ENCODE measurements at regions not wholly inside any gene's neighbourhood (a gene's known extent, or its start where the extent isn't known, plus 50 kb on each side); places are given as distances from the start of the nearest gene placed in this dataset.

GRCh38 chr7:132708470-132708869, 132.2 kb upstream of the PLXNA4 start:
- Histone ChIP-seq H3K27ac (ENCODE audit: low read length) (no peak overlapping the region), H3K36me3 (ENCODE audit: control insufficient read depth, insufficient read depth, low read length) (no peaks in the 10 kb centered on the region), H3K9me3 (ENCODE audit: control insufficient read depth, insufficient read depth, low read depth, low read length) (no peaks in the 10 kb centered on the region), H3K4me3 (ENCODE audit: low read depth in 2 of 2, low read length in 2 of 2) (no peak overlapping the region), H3K27me3 (ENCODE audit: control insufficient read depth, insufficient read depth, low read length) (no peaks in the 10 kb centered on the region; the same call in 1 of the 2 replicates), H3K4me1 (ENCODE audit: control insufficient read depth, insufficient read depth, low read length) (no peaks in the 10 kb centered on the region)
- CTCF ChIA-PET = no interaction called here
- DNase-seq (ENCODE audit: low read depth, low spot score) = no peak
- intact Hi-C loops (cut with micrococcal nuclease; ENCODE audit: unreplicated experiment) (no loop called here), in situ Hi-C loops (cut with HindIII; ENCODE audit: low pct_unique_long_range_greater_than_20kb, low sequenced_read_pairs) (no loop called here)
- TF ChIP-seq POLR2AphosphoS5 (IDR thresholded peaks at IDR 0.05; ENCODE audit: low read depth, low read length) = no peak
- POLR2A ChIA-PET = no interaction called here
- no peak for ATAC-seq
- BruUV-seq (replicated peaks) = no TSS peak

- H3K4me3 ChIP-seq (ENCODE audit: low read depth in 2 of 2, low read length in 2 of 2) = no peak overlapping the region
- H3K27me3 ChIP-seq (ENCODE audit: control insufficient read depth, insufficient read depth, low read length) = no peaks in the 10 kb centered on the region; the same call in 1 of the 2 replicates
- ChIA-PET POLR2A (no interaction called here), CTCF (no interaction called here)
- DNase-seq (ENCODE audit: low read depth, low spot score) (no peak), ATAC-seq (no peak)
- TF ChIP-seq SIN3A (IDR thresholded peaks at IDR 0.05; ENCODE audit: borderline replicate concordance, insufficient read depth, low read depth, low read length) (no peak), CTCF (IDR thresholded peaks at IDR 0.05) (no peak), TCF7L2 (IDR thresholded peaks at IDR 0.05; ENCODE audit: low read depth, low read length) (no peak), POLR2AphosphoS5 (IDR thresholded peaks at IDR 0.05; ENCODE audit: low read depth, low read length) (no peak)
- no TSS peak for BruUV-seq (replicated peaks)
- in situ Hi-C loops (cut with HindIII; ENCODE audit: low pct_unique_long_range_greater_than_20kb, low sequenced_read_pairs) (no loop called here), intact Hi-C loops (cut with micrococcal nuclease; ENCODE audit: unreplicated experiment) (no loop called here)
- no peak overlapping the region for H3K27ac ChIP-seq (ENCODE audit: low read length)
- H3K4me1 ChIP-seq (ENCODE audit: control insufficient read depth, insufficient read depth, low read length) = no peaks in the 10 kb centered on the region
- no peaks in the 10 kb centered on the region for H3K9me3 ChIP-seq (ENCODE audit: control insufficient read depth, insufficient read depth, low read depth, low read length)
- no peaks in the 10 kb centered on the region for H3K36me3 ChIP-seq (ENCODE audit: control insufficient read depth, insufficient read depth, low read length)
Observed at GRCh38 chr7:132705146-132705545, 128.9 kb upstream of the PLXNA4 start.

GRCh38 chr7:132703742-132704141, 127.5 kb upstream of the PLXNA4 start:
- ChIA-PET CTCF (no interaction called here), POLR2A (no interaction called here)
- in situ Hi-C loops (cut with HindIII; ENCODE audit: low pct_unique_long_range_greater_than_20kb, low sequenced_read_pairs) (no loop called here), intact Hi-C loops (cut with micrococcal nuclease; ENCODE audit: unreplicated experiment) (no loop called here)
- H3K4me1 ChIP-seq (ENCODE audit: control insufficient read depth, insufficient read depth, low read length) = no peaks in the 10 kb centered on the region
- ATAC-seq = no peak
- TF ChIP-seq POLR2AphosphoS5 (IDR thresholded peaks at IDR 0.05; ENCODE audit: low read depth, low read length) = no peak
- no peak for TF ChIP-seq REST (IDR thresholded peaks at IDR 0.05; ENCODE audit: insufficient read depth in 1 of 2, low read depth in 2 of 2, low read length in 1 of 2)
- TF ChIP-seq SIN3A (IDR thresholded peaks at IDR 0.05; ENCODE audit: borderline replicate concordance, insufficient read depth, low read depth, low read length) = no peak
- no peak overlapping the region for H3K27ac ChIP-seq (ENCODE audit: low read length)
- BruUV-seq (replicated peaks) = no TSS peak
- H3K27me3 ChIP-seq (ENCODE audit: control insufficient read depth, insufficient read depth, low read length) = no peaks in the 10 kb centered on the region
- H3K9me3 ChIP-seq (ENCODE audit: control insufficient read depth, insufficient read depth, low read depth, low read length) = no peaks in the 10 kb centered on the region
- DNase-seq (ENCODE audit: low read depth, low spot score) = no peak
- H3K36me3 ChIP-seq (ENCODE audit: control insufficient read depth, insufficient read depth, low read length) = no peaks in the 10 kb centered on the region
- no peak overlapping the region for H3K4me3 ChIP-seq (ENCODE audit: low read depth in 2 of 2, low read length in 2 of 2)

All from Panc1 (cell line).